ENCODE measurements at regions not wholly inside any gene's neighbourhood (a gene's known extent, or its start where the extent isn't known, plus 50 kb on each side); places are given as distances from the start of the nearest gene placed in this dataset.

GRCh38 chr14:101354726-101355125, 206.6 kb upstream of the DIO3 start:
- BruUV-seq (replicated peaks) = no TSS peak
- POLR2A ChIA-PET = no interaction called here
- Mint-ChIP-seq H3K36me3 (ENCODE audit: insufficient read depth, unreplicated experiment) (no peaks in the 10 kb centered on the region), H3K27me3 (ENCODE audit: insufficient read depth, unreplicated experiment) (peaks cover 41% of the 10 kb centered on the region), H3K4me3 (ENCODE audit: unreplicated experiment) (no peak overlapping the region), H3K27ac (ENCODE audit: low read depth, unreplicated experiment) (no peak overlapping the region), H3K4me1 (ENCODE audit: insufficient read depth, unreplicated experiment) (no peaks in the 10 kb centered on the region), H3K9me3 (ENCODE audit: unreplicated experiment) (peaks cover 26% of the 10 kb centered on the region)
- no peak for TF ChIP-seq CTCF (IDR thresholded peaks at IDR 0.05; ENCODE audit: unreplicated experiment)
- no peak for DNase-seq (ENCODE audit: unreplicated experiment)
- intact Hi-C loops (cut with micrococcal nuclease) = no loop called here
- CTCF ChIA-PET = no interaction called here

GRCh38 chr14:101355284-101355683, 206.0 kb upstream of the DIO3 start:
- Mint-ChIP-seq H3K9me3 (ENCODE audit: unreplicated experiment) (peaks cover 26% of the 10 kb centered on the region), H3K27ac (ENCODE audit: low read depth, unreplicated experiment) (no peak overlapping the region), H3K27me3 (ENCODE audit: insufficient read depth, unreplicated experiment) (peaks cover 41% of the 10 kb centered on the region), H3K4me3 (ENCODE audit: unreplicated experiment) (no peak overlapping the region), H3K36me3 (ENCODE audit: insufficient read depth, unreplicated experiment) (no peaks in the 10 kb centered on the region), H3K4me1 (ENCODE audit: insufficient read depth, unreplicated experiment) (no peaks in the 10 kb centered on the region)
- intact Hi-C loops (cut with micrococcal nuclease) = no loop called here
- POLR2A ChIA-PET = no interaction called here
- CTCF ChIA-PET = interaction anchor here (0.6 to 1.2 kb wide), 2 partner anchors 16 to 273 kb away, joined by 3 to 5 read pairs; no protein-coding TSS in a partner anchor
- no peak for TF ChIP-seq CTCF (IDR thresholded peaks at IDR 0.05; ENCODE audit: unreplicated experiment)
- no TSS peak for BruUV-seq (replicated peaks)
- DNase-seq (ENCODE audit: unreplicated experiment) = no peak

GRCh38 chr14:101357038-101357437, 204.3 kb upstream of the DIO3 start:
- intact Hi-C loops (cut with micrococcal nuclease) = no loop called here
- no peaks in the 10 kb centered on the region for H3K4me1 Mint-ChIP-seq (ENCODE audit: insufficient read depth, unreplicated experiment)
- no TSS peak for BruUV-seq (replicated peaks)
- H3K27ac Mint-ChIP-seq (ENCODE audit: low read depth, unreplicated experiment) = no peak overlapping the region
- ChIA-PET CTCF (no interaction called here), POLR2A (no interaction called here)
- TF ChIP-seq CTCF (IDR thresholded peaks at IDR 0.05; ENCODE audit: unreplicated experiment) = no peak
- H3K9me3 Mint-ChIP-seq (ENCODE audit: unreplicated experiment) = peaks cover 26% of the 10 kb centered on the region
- peaks cover 35% of the 10 kb centered on the region for H3K27me3 Mint-ChIP-seq (ENCODE audit: insufficient read depth, unreplicated experiment)
- H3K4me3 Mint-ChIP-seq (ENCODE audit: unreplicated experiment) = no peak overlapping the region
- no peaks in the 10 kb centered on the region for H3K36me3 Mint-ChIP-seq (ENCODE audit: insufficient read depth, unreplicated experiment)
- DNase-seq (ENCODE audit: unreplicated experiment) = no peak

- ChIA-PET CTCF (no interaction called here), POLR2A (no interaction called here)
- Mint-ChIP-seq H3K27me3 (ENCODE audit: insufficient read depth, unreplicated experiment) (peaks cover 28% of the 10 kb centered on the region), H3K27ac (ENCODE audit: low read depth, unreplicated experiment) (no peak overlapping the region), H3K4me3 (ENCODE audit: unreplicated experiment) (no peak overlapping the region), H3K9me3 (ENCODE audit: unreplicated experiment) (peaks cover 31% of the 10 kb centered on the region), H3K36me3 (ENCODE audit: insufficient read depth, unreplicated experiment) (no peaks in the 10 kb centered on the region), H3K4me1 (ENCODE audit: insufficient read depth, unreplicated experiment) (no peaks in the 10 kb centered on the region)
- BruUV-seq (replicated peaks) = no TSS peak
- intact Hi-C loops (cut with micrococcal nuclease) = no loop called here
- no peak for DNase-seq (ENCODE audit: unreplicated experiment)
- TF ChIP-seq CTCF (IDR thresholded peaks at IDR 0.05; ENCODE audit: unreplicated experiment) = no peak
Measured at GRCh38 chr14:101357559-101358319, 203.6 kb upstream of the DIO3 start.
